GM19099 (cell line): ENCODE measurements at regions not wholly inside any gene's neighbourhood (a gene's known extent, or its start where the extent isn't known, plus 50 kb on each side); places are given as distances from the start of the nearest gene placed in this dataset.

ENCODE experiments used
- POLR2A ChIP-seq: IDR thresholded peaks from 3 replicates; pipeline ENCODE4 v1.6.1; 2011; ENCODE audit warnings: low read depth; ENCODE audit not compliant: insufficient read length; ENCODE audit errors: extremely low read depth

DNA sequence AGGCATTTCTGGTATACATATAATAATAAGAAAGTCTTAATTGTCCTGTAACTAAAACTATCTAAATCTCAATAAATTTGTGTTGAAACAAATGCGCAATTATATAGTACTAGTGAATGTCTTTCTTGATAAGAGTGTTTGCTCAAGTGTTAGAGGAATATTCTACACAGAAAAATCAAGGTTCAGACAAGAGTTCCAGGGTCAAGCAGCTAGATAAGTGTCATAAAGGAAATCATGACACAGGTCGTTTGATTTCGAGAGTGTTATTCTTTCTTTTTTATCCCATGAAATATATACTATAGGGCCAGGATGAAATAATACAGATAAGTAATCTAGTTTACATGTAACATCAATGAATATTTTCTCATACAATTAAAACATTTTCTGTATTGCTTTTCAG, 366.1 kb downstream of the UTRN start:
- TF ChIP-seq POLR2A, result no peak

DNA sequence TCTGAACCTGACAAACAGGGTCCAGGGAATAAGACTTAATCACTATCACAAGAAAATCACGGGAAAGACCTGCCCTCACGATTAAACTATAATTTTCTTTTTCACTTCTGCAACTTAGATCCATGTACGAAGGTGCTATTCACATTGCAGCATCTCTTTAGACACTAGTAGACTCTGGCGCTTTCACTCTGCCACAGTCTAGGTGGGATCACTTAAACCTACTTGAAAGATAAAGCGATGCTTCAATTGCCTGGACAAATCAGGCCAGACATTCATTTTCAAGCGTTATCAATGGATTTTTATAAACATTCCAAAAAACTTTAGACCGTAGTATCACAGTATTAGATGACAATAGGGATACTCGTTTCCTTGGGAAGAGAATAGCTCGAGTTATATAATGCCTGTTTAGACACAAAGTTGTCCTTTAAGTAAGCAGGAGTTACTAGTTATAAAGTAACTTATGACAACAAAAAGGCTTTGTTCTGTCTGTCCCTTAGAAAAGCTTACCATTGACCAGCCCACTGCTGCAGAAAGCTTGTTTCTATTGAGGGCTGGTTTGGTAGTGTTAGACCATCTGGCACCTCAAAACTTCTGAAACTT, 367.3 kb downstream of the UTRN start:
- no peak for TF ChIP-seq POLR2A

DNA sequence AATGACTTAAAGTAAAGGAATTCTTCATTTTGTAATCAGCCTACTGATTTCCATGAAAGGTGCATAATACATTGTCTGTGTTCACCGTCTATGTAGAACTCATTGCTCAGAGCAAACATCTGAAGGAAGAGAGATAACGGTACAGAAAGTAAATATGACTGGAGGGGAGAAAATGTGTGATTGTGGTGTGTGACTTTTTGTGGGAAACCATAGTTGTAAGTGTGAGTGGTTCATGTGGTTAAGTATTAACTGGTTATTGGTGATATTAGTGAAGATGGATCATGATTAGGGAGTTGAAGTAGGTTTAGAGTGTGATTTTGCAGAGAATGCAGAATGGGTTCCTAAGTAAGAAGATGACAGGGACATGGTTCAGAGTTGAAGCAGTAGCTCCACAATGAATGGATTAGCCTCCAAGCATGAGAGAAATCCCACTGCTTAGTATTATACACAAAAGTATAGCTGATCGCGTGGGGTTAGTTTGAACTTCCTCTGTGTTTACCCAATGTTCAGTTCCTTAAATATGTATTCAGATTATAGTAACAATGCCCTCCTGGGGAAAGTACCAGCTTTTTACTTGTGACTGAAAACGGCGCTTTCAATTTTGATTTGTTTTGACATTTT, 368.9 kb downstream of the UTRN start:
- TF ChIP-seq POLR2A, result no peak

DNA sequence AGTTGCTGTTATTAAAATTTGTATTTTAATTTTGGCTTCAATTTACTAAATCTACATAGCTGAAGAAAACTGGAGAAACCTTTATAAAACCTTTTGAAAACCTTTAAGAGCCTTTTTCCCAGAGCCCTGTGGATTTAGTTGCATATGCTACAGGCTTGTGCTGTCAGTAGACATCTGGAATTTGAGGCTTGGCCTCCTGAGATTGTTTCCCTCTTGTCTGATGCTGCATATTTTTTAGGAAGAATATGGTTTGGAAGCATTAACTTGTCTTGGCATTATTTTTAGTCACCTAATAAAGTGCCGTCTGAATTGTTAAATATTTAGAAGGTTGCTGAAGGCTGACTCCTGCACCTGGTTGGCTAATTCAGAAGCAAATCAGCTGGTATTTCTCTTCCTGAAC, 369.4 kb downstream of the UTRN start:
- TF ChIP-seq POLR2A, result no peak

DNA sequence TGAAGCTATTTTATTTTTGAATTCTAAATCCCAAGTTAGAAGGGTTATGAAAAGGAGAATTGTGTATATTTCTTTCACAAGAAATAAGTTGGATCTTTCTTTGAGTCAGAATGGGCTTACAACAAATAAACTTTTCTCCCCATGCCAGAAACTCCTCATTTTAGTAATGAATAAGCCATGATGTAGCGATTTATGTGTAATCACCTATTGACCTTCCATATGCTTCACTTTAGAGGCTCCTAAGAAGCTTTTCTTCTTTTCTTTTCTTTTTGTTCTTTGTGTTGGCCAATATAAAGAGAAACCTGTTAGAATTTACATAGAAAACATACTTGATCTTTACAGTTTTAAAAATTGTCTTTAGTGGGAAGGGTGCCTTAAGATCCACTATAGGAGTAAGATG, 370.2 kb downstream of the UTRN start:
- TF ChIP-seq POLR2A, result no peak

DNA sequence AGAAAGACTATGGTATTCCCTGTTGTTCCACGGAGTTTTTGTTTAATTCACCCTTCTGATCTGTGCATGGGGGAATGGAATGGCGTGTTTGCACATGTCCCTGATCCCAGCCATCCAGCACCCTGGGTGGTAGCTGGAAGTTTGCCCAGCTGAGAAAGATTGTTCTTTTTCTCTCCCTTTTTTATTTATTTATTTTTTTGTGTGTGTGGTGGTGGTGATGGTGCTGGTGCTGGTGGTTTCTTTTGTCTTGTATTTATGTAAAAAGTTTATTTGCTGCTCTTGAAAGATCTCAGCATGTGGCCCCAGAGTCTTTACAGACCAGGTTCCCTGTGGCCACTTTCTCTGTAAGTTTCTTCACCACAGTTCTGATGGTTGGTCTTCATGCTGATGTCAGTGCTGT, 372.6 kb downstream of the UTRN start:
- TF ChIP-seq POLR2A, result no peak

DNA sequence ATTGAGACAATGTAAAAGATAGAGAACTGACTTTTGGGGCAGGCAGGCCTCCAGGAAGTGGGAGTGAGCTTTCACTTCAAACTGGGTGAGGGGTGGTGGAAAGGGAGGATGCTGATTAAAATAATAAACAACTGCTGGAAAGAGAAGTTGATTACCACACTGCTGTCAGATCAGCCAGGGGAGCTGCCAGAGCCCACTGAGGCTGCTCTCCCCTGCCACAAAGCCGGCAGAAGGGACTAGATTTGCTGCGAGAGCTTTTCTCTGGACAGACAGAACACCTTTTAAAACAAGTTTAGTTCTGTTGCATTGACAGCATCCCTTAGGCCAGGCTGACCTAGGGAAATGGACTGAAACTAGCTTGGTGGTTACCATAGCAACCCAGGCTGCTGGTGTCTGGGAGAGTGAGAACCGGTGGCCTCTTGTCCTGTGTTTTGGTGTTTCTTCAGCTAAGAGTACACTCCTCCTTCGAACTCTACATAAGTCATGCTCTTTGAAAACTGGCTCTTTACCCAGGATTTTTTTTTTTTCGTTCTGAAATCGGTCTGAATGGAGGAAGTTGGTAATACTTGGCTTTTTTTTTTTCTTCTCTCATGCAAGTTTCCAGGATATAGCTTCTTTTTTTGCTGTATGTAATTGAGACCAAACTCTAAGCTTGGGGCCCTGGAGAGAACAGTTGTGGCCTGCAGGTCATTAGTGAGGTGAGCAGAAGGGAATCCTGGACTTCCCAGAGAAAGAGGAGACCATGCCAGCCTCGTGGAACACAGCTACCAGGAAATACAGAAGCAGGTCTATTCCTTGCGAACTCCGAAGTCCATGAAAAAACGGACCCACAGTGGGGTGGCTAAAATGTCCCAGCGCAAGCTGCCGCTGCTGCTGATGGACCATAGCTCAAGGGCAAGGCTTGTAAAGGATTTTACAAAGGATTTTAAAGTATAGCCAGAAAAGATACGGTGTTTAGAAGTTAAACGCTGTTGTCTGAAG, 374.4 kb downstream of the UTRN start:
- TF ChIP-seq POLR2A, result no peak

DNA sequence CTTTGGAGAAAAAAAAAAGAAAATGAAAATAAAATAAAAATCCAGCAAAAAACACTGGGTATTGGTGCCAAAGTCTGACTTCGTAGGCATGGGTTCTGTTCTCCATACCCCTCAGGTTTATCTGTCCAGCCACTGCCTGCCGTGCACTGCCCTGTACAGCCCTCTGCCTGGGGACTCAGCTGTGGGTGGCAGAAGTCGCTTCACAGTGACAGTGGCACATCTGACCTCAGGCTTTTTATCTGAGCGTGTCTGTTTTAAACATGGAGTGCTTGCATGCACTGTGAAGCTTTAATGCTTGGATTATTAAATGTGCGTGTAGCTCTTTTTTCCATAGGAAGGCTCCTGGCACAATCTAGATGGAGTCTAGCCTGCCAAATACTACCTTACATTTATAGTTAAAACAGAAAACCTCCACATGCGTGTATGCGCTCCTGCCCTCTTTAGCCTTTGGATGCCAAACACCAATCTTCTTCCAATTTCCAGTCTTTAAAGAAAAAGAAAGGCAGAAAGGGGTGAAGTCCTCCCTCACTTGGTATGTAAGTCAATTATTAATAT, 375.5 kb downstream of the UTRN start:
- TF ChIP-seq POLR2A, result no peak

DNA sequence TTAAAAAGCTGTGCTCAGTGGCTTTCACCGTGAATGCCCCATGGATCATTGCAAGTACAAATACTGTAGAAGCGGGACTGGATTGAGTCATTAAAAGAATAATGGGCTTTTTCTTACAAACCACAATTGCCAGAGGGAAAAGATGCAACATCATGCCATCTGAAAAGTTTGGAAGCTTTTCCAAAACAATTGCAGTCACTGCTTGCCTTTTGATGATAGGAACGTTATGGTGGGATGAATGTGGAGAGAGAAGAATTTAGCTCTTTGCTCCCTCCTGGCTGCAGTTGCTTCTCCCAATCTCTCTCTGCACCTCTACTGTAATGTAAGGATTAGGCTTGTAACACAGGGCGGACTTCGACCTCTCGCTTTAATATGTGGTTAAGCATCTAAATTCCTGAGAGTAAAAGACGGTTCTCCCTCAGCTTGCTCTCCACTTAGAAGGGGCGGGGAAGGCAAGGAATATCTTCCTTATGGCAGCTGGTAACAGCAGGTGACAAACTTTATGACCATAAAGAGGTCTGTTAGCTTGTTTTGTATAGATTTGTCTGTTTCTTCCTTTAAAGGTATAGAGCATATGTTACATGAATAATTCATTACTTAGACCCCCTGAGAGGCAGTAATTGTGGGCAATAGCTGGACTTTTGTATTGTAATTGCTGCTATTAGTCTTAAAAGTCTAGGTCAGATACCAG, 376.1 kb downstream of the UTRN start:
- TF ChIP-seq POLR2A, result no peak

DNA sequence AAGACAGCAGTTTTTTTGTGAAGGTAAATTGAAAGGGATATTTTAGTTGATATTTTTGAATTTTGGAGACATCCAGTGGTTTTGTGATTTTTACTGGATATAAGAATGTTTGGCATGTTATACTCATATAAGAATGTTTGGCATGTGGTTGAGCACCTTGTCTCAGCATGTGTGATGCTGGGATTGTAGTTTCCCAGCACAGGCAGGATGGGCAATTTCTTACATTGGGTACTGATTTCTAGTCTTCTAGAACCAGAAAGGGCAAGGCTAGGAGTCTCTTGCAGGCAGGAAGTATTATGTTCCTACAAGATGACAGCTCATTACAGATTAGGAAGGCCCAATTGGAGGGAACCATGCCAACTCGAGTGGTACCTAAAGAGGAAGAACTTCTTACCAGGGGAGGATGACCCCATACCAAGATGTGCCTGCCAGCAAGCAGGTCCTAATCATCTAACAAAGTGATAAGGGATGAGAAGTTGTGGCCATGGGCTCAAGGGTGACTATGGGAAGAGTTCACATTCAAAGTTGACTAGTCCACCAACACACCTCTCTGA, 377.8 kb downstream of the UTRN start:
- no peak for TF ChIP-seq POLR2A

DNA sequence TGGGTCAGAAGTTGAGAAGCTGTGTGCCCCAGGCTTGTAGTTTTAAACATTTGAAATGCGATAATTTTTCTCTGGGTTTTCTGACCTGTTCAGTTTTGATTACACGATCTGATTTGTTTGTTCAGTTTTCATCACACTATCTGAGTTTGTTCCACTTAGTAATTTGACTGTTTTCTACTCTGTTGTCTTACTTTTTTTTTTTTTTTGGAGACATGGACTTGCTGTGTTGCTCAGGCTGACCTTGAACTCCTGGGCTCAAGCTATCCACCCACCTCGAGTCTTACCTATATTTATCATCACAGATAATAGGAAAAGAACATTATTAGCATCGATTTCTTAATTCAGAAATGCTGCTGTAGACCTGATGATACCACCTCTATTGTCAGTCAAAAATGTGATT, 379.1 kb downstream of the UTRN start:
- TF ChIP-seq POLR2A, result no peak

DNA sequence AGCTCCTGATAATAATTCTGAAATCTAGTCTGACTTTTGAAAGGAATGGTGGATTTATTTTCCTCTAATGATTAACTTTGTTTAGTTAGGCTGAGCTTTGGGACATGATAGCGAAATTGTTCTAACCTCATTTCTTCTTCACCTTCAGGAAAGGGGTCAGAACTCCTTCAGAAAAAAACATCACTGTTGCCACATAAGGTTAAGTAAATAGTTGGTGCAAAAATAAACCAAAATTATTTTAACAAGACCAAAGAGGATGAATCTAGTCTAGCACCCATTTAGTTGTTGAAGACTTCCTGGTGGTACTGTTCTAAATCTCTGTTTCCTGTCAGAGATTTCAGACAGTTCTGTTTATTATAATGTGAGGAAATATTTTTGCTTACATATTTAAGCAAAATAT, 379.8 kb downstream of the UTRN start:
- no peak for TF ChIP-seq POLR2A

DNA sequence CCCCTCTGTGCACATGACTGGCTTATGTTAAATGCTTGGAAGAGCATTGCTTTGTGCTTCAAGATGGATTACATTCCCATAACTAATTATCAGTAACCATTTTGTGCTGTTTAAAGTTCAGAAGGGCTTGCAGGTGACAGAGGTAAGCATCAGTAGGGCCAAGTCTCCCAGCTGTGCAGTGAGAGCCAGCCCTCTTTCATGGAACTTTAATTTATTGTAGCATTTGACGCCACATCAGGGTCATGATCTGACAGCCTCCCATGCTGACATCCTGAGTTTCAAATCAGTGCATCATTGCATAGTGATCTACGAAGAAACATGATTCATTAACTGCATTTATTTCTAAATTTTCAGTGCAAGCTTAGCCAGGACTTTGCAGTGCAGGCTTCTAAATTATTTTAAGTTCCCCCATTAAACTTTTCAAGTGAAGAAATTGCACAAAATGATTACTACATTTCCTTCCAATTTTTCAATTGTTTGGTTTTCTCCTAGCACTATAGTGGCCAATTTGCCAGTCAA, 380.9 kb downstream of the UTRN start:
- no peak for TF ChIP-seq POLR2A

DNA sequence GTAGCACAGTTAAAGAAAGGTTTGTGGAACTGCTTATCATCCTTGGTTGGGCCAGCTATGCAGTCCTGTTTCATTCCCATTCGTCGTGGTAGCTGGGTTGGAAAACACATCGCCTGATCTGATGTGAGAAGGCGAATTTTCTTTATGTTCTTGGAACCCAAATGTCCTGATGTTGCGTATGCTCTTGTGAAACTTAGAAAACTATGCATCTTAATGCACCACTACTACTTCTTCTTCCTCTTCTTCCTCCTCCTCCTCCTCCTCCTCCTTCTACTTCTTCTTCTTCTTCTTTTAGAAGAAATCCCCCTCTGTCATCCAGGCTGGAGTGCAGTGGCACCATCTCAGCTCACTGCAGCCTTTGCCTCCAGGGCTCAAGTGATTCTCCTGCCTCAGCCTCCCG, 381.6 kb downstream of the UTRN start:
- no peak for TF ChIP-seq POLR2A
